ENCODE measurements at regions not wholly inside any gene's neighbourhood (a gene's known extent, or its start where the extent isn't known, plus 50 kb on each side); places are given as distances from the start of the nearest gene placed in this dataset.

DNA sequence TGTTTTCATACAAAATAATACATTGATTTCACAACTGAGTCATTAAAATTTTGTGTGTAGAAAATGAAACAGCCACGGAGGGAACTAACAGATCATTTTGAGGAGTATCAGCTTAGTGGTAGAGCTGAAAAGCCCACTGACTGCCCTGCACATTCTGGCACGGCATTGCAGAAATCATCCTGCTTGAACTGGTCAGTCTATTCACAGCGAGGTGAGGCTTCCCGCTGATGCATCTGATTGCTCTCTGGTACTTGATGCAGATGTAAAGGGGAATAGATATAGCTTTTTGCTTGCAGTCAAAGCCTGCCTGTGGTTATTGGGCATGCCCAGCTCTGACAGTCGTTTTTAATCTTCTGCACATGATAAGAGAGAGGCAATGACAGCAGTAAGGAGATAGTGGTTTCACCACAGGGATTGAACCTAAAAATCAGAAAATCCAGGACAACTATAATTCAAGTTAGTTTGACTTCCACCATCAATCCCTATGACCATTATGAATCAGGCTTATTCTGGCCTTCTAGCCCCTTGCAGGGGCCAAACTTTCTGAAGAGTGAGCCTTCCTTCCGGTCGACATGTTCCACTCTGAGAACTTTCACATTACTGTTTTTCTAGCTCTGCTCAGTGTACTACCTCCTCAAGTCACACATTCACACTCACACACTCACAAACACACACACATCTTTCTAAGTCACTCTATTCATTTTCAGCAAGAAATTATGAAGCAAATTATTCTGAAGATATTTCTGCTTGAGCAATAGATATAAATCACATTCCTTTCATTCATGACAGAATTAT, 782.8 kb upstream of the NUDT12 start:
- TF ChIP-seq, protein P1, sequence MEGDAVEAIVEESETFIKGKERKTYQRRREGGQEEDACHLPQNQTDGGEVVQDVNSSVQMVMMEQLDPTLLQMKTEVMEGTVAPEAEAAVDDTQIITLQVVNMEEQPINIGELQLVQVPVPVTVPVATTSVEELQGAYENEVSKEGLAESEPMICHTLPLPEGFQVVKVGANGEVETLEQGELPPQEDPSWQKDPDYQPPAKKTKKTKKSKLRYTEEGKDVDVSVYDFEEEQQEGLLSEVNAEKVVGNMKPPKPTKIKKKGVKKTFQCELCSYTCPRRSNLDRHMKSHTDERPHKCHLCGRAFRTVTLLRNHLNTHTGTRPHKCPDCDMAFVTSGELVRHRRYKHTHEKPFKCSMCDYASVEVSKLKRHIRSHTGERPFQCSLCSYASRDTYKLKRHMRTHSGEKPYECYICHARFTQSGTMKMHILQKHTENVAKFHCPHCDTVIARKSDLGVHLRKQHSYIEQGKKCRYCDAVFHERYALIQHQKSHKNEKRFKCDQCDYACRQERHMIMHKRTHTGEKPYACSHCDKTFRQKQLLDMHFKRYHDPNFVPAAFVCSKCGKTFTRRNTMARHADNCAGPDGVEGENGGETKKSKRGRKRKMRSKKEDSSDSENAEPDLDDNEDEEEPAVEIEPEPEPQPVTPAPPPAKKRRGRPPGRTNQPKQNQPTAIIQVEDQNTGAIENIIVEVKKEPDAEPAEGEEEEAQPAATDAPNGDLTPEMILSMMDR (conservative IDR thresholded peaks at IDR 0.05; ENCODE audit: low read depth, low read length), result no peak
- no peak for TF ChIP-seq EZH2 (IDR thresholded peaks at IDR 0.05; ENCODE audit: borderline replicate concordance, low read depth, low read length, poor library complexity, severe bottlenecking)

Measured in A673 (cell line).